ENCODE measurements at regions not wholly inside any gene's neighbourhood (a gene's known extent, or its start where the extent isn't known, plus 50 kb on each side); places are given as distances from the start of the nearest gene placed in this dataset.

GRCh38 chr11:8820401-8820800, 90.6 kb upstream of the AKIP1 start:
- no peaks in the 10 kb centered on the region for H3K79me2 ChIP-seq (ENCODE audit: low read length)
- H3F3A ChIP-seq (ENCODE audit: insufficient read depth, low read length) = no peaks in the 10 kb centered on the region
- no peaks in the 10 kb centered on the region for H4K20me1 ChIP-seq (ENCODE audit: insufficient read depth, low read length)
- no peak overlapping the region for H3K9ac ChIP-seq (ENCODE audit: low read length)
- no peak overlapping the region for H2AFZ ChIP-seq (ENCODE audit: low read length)
- H3K9me2 ChIP-seq (replicated peaks; ENCODE audit: insufficient read depth, low read length) = no peaks in the 10 kb centered on the region
- TF ChIP-seq EZH2 (optimal IDR thresholded peaks at IDR 0.05; ENCODE audit: low read depth, low read length) = no peak
- TF ChIP-seq EZH2phosphoT487 (IDR thresholded peaks at IDR 0.05; ENCODE audit: low read length) = no peak
- TF ChIP-seq CTCF (IDR thresholded peaks at IDR 0.05; ENCODE audit: low read length) = no peak
- H3K4me3 ChIP-seq (ENCODE audit: low read length) = no peak overlapping the region
- H3K4me1 ChIP-seq (ENCODE audit: low read length) = no peaks in the 10 kb centered on the region
- H3K36me3 ChIP-seq (replicated peaks; ENCODE audit: insufficient read depth, low read length) = no peaks in the 10 kb centered on the region
- no peak for DNase-seq
- H3K4me2 ChIP-seq (ENCODE audit: low read depth, low read length) = no peak overlapping the region
- H3K27ac ChIP-seq (ENCODE audit: low read length) = no peak overlapping the region
- no peaks in the 10 kb centered on the region for H3K9me3 ChIP-seq (replicated peaks; ENCODE audit: insufficient read depth, low read length)
- H3K27me3 ChIP-seq (replicated peaks; ENCODE audit: insufficient read depth, low read length) = no peaks in the 10 kb centered on the region

GRCh38 chr11:8822469-8822868, 88.5 kb upstream of the AKIP1 start:
- Histone ChIP-seq H4K20me1 (ENCODE audit: insufficient read depth, low read length) (no peaks in the 10 kb centered on the region), H3F3A (ENCODE audit: insufficient read depth, low read length) (no peaks in the 10 kb centered on the region), H3K36me3 (replicated peaks; ENCODE audit: insufficient read depth, low read length) (no peaks in the 10 kb centered on the region), H3K27ac (ENCODE audit: low read length) (no peak overlapping the region), H3K4me3 (ENCODE audit: low read length) (no peak overlapping the region), H3K4me2 (ENCODE audit: low read depth, low read length) (no peak overlapping the region), H3K9me2 (replicated peaks; ENCODE audit: insufficient read depth, low read length) (no peaks in the 10 kb centered on the region), H3K9me3 (replicated peaks; ENCODE audit: insufficient read depth, low read length) (no peaks in the 10 kb centered on the region), H3K79me2 (ENCODE audit: low read length) (no peaks in the 10 kb centered on the region), H3K4me1 (ENCODE audit: low read length) (no peaks in the 10 kb centered on the region), H3K27me3 (replicated peaks; ENCODE audit: insufficient read depth, low read length) (no peaks in the 10 kb centered on the region), H2AFZ (ENCODE audit: low read length) (no peak overlapping the region), H3K9ac (ENCODE audit: low read length) (no peak overlapping the region)
- DNase-seq = no peak
- TF ChIP-seq CTCF (IDR thresholded peaks at IDR 0.05; ENCODE audit: low read length) = no peak
- no peak for TF ChIP-seq EZH2phosphoT487 (IDR thresholded peaks at IDR 0.05; ENCODE audit: low read length)
- TF ChIP-seq EZH2 (optimal IDR thresholded peaks at IDR 0.05; ENCODE audit: low read depth, low read length) = no peak

GRCh38 chr11:8823174-8823742, 87.7 kb upstream of the AKIP1 start:
- Histone ChIP-seq H3K27ac (ENCODE audit: low read length) (no peak overlapping the region), H3K27me3 (replicated peaks; ENCODE audit: insufficient read depth, low read length) (no peaks in the 10 kb centered on the region), H3F3A (ENCODE audit: insufficient read depth, low read length) (no peaks in the 10 kb centered on the region), H3K4me3 (ENCODE audit: low read length) (no peak overlapping the region), H3K9me2 (replicated peaks; ENCODE audit: insufficient read depth, low read length) (no peaks in the 10 kb centered on the region), H3K9ac (ENCODE audit: low read length) (no peak overlapping the region), H3K9me3 (replicated peaks; ENCODE audit: insufficient read depth, low read length) (no peaks in the 10 kb centered on the region), H4K20me1 (ENCODE audit: insufficient read depth, low read length) (no peaks in the 10 kb centered on the region), H3K4me2 (ENCODE audit: low read depth, low read length) (no peak overlapping the region), H3K79me2 (ENCODE audit: low read length) (no peaks in the 10 kb centered on the region), H3K36me3 (replicated peaks; ENCODE audit: insufficient read depth, low read length) (no peaks in the 10 kb centered on the region), H2AFZ (ENCODE audit: low read length) (no peak overlapping the region), H3K4me1 (ENCODE audit: low read length) (no peaks in the 10 kb centered on the region)
- TF ChIP-seq EZH2 (optimal IDR thresholded peaks at IDR 0.05; ENCODE audit: low read depth, low read length) (no peak), EZH2phosphoT487 (IDR thresholded peaks at IDR 0.05; ENCODE audit: low read length) (no peak), CTCF (IDR thresholded peaks at IDR 0.05; ENCODE audit: low read length) (no peak)
- no peak for DNase-seq
